Neutrophil (primary cell): ENCODE measurements at regions not wholly inside any gene's neighbourhood (a gene's known extent, or its start where the extent isn't known, plus 50 kb on each side); places are given as distances from the start of the nearest gene placed in this dataset.

Experiments used
- H3K27ac ChIP-seq: fragments of 200-600 bp; sonication (generic); 2 replicates; pipeline ENCODE4 v1.5.1; 2016; ENCODE audit warnings: mild to moderate bottlenecking, moderate library complexity
- H3K27me3 ChIP-seq: fragments of 200-600 bp; sonication (generic); 2 replicates; pipeline ENCODE4 v1.6.0; 2016; ENCODE audit warnings: mild to moderate bottlenecking
- H3K36me3 ChIP-seq: fragments of 200-600 bp; sonication (generic); 2 replicates; pipeline ENCODE4 v1.5.1; 2017
- H3K4me1 ChIP-seq, 2 experiments: fragments of 200-600 bp in 1 of 2; sonication (generic) in 1 of 2; 1 replicate in 1 of 2; 2 replicates in 1 of 2; pipeline versions ENCODE4 v1.5.1 to v1.6.1; 2013 to 2016; ENCODE audit warnings: low read depth in 1 of 2, low read length in 1 of 2, mild to moderate bottlenecking in 1 of 2, moderate library complexity in 1 of 2; ENCODE audit not compliant: control insufficient read depth in 1 of 2, insufficient read depth in 1 of 2
- H3K4me3 ChIP-seq, 2 experiments: fragments of 200-600 bp in 1 of 2; sonication (generic) in 1 of 2; 1 replicate in 1 of 2; 2 replicates in 1 of 2; pipeline ENCODE4 v1.5.1; 2013 to 2016; ENCODE audit warnings: low read depth in 1 of 2, low read length in 1 of 2, mild to moderate bottlenecking in 1 of 2, moderate library complexity in 1 of 2
- H3K9me3 ChIP-seq: fragments of 200-600 bp; sonication (generic); 2 replicates; pipeline ENCODE4 v1.5.1; 2016
- CTCF ChIP-seq: fragments of 200-600 bp; sonication (generic); IDR thresholded peaks from 2 replicates; pipeline ENCODE4 v1.5.1; 2016; ENCODE audit warnings: antibody characterized with exemption

- H3K4me3 ChIP-seq = no peak overlapping the region
- H3K27ac ChIP-seq = no peak overlapping the region
- H3K4me1 ChIP-seq = peaks cover 0 to 4% of the 10 kb centered on the region in 2 experiments
- no peaks in the 10 kb centered on the region for H3K9me3 ChIP-seq
- no peak for TF ChIP-seq CTCF
- H3K27me3 ChIP-seq = no peaks in the 10 kb centered on the region
- no peaks in the 10 kb centered on the region for H3K36me3 ChIP-seq
These were observed 242.5 kb downstream of the RPS24 start for GRCh38 chr10:78276139-78276538.

GRCh38 chr10:78277314-78278057 lies 243.8 kb downstream of the RPS24 start:
- Histone ChIP-seq H3K27me3 (no peaks in the 10 kb centered on the region), H3K27ac (no peak overlapping the region), H3K4me1 (peaks cover 0 to 4% of the 10 kb centered on the region in 2 experiments), H3K9me3 (no peaks in the 10 kb centered on the region), H3K4me3 (no peak overlapping the region), H3K36me3 (no peaks in the 10 kb centered on the region)
- TF ChIP-seq CTCF = no peak

GRCh38 chr10:78278058-78278404 lies 244.4 kb downstream of the RPS24 start:
- H3K27me3 ChIP-seq = no peaks in the 10 kb centered on the region
- no peaks in the 10 kb centered on the region for H3K36me3 ChIP-seq
- H3K4me1 ChIP-seq = peaks cover 0 to 4% of the 10 kb centered on the region in 2 experiments
- H3K27ac ChIP-seq = no peak overlapping the region
- no peaks in the 10 kb centered on the region for H3K9me3 ChIP-seq
- no peak overlapping the region for H3K4me3 ChIP-seq
- TF ChIP-seq CTCF = no peak

- Histone ChIP-seq H3K9me3 (no peaks in the 10 kb centered on the region), H3K27ac (no peak overlapping the region), H3K27me3 (no peaks in the 10 kb centered on the region), H3K36me3 (no peaks in the 10 kb centered on the region), H3K4me1 (peaks cover 0 to 4% of the 10 kb centered on the region in 2 experiments), H3K4me3 (no peak overlapping the region)
- TF ChIP-seq CTCF = no peak
These were observed 246.1 kb downstream of the RPS24 start for GRCh38 chr10:78279756-78280155.

- Histone ChIP-seq H3K36me3 (no peaks in the 10 kb centered on the region), H3K9me3 (no peaks in the 10 kb centered on the region), H3K4me1 (peaks cover 0 to 4% of the 10 kb centered on the region in 2 experiments), H3K4me3 (no peak overlapping the region), H3K27ac (no peak overlapping the region), H3K27me3 (no peaks in the 10 kb centered on the region)
- TF ChIP-seq CTCF = no peak
These were observed 246.9 kb downstream of the RPS24 start for GRCh38 chr10:78280604-78281003.
